ENCODE measurements at regions not wholly inside any gene's neighbourhood (a gene's known extent, or its start where the extent isn't known, plus 50 kb on each side); places are given as distances from the start of the nearest gene placed in this dataset.
"Not testable (repeated sequence)": the region's sequence is repeated elsewhere in the genome, so short reads cannot be mapped to it uniquely, and the experiment has no call there.

DNA sequence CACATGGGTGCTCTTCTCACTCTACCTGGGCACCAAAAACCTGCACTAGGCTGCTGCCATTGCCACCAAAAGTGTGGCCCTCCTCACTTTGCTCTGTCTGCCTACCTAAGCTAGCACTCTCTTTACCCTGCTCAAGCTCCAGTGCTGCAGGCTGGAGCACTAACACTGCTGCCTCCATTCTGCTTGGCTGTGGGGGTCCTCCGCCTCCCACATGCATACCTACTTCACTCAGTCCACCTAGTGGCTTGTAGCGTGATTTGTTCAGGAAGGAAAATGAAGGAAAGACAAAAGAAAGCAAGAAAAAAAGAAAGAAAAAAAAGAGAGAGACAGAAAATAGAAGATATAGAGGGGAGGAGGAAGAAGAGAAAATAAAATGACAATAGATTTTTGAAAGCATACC lies 1339.4 kb upstream of the CHAC2 start:
- no peak for DNase-seq (ENCODE audit: low spot score)
- in situ Hi-C loops (cut with HindIII; ENCODE audit: low sequenced_read_pairs), result no loop called here

DNA sequence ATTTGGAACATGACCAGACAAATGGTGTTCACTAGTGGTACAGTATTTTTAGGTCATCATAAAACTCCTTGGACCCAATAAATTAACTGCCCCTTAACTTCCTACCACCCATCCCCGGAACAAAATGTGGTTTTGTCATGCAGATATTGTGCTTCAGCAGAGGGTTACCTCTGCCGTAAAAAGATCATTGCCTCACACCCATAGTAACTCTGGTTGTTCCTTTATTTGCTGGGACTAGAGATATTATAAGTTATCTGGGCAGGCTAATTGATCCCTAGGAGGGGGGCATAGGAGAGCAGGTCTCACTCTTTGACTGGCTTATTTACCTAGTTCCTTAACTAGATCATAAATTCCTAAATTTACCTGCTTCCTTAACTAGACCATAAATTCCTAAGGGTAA lies 1343.9 kb upstream of the CHAC2 start:
- in situ Hi-C loops (cut with HindIII; ENCODE audit: low sequenced_read_pairs), result no loop called here
- DNase-seq (ENCODE audit: low spot score), result no peak

- DNase-seq (ENCODE audit: low spot score), result no peak
- in situ Hi-C loops (cut with HindIII; ENCODE audit: low sequenced_read_pairs), result no loop called here
Observed at GRCh38 chr2:52423111-52423510, 1344.5 kb upstream of the CHAC2 start.

DNA sequence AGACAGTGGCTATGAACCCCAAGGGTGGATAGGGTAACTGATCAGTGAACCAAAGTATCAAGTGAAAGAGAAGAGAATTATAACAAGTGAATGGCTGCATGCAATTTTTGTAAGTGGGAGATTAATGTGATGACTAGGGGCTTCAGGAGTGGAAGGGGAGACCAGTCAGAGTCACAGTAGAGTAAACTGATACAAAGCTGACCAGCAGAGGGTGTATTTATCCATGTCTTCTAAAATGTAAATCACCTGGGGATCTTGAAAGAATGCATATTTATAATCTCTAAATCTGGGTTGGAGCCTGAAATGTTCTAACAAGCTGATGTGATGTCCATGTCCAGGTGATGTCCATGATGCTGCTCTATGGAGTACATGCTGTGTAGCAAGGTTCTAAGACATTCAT lies 1351.3 kb upstream of the CHAC2 start:
- DNase-seq (ENCODE audit: low spot score), result no peak
- in situ Hi-C loops (cut with HindIII; ENCODE audit: low sequenced_read_pairs), result no loop called here

- in situ Hi-C loops (cut with HindIII; ENCODE audit: low sequenced_read_pairs), result no loop called here
- DNase-seq (ENCODE audit: low spot score), result no peak
Observed at GRCh38 chr2:52414561-52415295, 1352.9 kb upstream of the CHAC2 start.

DNA sequence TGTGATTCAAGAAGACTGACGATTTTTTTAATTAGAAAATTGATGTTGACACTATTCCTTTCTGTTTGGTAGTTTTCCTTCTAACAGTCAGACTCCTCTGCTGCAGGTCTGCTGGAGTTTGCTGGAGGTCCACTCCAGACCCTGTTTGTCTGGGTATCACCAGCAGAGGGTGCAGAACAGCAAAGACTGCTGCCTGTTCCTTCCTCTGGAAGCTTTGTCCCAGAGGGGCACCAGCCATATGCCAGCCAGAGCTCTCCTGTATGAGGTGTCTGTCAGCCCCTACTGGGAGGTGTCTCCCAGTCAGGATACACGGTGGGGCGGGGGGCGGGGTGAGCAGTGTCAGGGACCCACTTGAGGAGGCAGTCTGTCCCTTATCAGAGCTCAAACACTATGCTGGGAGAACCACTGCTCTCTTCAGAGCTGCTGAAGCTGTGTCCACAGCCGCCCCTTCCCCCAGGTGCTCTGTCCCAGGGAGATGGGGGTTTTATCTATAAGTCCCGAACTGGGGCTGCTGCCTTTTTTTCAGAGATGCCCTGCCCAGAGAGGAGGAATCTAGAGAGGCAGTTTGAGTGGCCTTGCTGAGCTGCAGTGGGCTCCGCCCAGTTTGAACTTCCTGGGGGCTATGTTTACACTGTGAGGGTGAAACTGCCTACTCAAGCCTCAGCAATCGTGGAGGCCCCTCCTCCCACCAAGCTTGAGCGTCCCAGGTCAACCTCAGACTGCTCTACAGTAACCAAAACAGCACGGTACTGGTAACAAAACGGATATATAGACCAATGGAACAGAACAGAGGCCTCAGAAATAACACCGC lies 1358.1 kb upstream of the CHAC2 start:
- DNase-seq (ENCODE audit: low spot score); in situ Hi-C loops (cut with HindIII; ENCODE audit: low sequenced_read_pairs): not testable (repeated sequence)

DNA sequence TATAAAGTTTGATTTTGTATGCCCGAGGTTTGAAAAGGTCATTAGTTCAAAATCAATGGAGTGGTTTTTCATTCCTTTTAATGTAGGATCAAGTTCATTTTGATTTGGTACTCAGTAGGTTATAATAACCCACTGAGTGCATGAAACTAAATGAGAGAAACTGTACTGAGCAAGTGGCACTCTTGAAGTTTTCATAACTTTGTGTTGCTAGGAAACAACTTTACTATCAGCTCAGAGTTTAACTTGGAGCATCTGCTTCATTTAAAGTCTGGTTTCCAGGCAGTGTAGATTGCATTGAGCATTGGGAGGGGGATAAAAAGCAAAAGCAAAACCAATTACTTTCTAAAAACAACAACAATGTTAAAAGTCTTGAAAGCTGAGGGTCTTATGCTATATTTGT lies 1361.6 kb upstream of the CHAC2 start:
- no peak for DNase-seq (ENCODE audit: low spot score)
- in situ Hi-C loops (cut with HindIII; ENCODE audit: low sequenced_read_pairs), result no loop called here

DNA sequence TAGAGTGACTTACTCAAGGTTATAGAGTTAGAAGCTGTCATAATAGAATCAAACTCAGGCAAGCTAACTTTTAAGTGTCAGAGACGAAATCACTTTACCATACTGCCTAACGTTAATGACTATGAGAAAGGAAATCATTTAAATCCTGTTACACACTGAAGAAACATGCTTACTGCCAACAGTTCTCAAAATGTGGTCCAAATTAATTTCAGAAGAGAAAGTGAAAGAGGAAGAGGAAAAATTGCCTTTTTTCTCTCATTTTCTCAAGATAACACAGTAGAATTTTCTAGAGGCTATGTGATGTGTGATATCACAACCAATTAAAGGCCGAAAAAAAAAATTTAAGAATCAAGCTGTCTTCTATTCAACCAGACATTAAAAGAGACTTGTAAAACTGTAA lies 1362.7 kb upstream of the CHAC2 start:
- no peak for DNase-seq (ENCODE audit: low spot score)
- in situ Hi-C loops (cut with HindIII; ENCODE audit: low sequenced_read_pairs), result no loop called here

DNA sequence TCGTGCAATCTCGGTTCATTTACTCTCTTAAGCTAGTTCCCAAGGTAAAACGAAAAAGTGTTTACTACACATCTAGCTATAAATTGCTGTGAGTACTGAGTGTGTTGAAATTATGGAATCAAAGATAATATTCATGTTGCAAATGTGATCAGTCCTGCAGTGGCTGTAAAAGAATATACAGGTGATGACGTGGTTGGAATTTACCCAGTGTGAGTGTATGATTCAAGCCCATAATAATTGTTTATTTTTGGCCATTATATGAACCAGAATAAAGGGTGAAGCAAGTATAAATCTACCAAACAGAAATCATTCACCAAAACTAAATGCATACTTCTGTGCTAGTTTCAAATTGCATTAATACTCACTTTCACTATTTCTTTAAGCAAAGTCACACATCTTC lies 1363.6 kb upstream of the CHAC2 start:
- in situ Hi-C loops (cut with HindIII; ENCODE audit: low sequenced_read_pairs), result no loop called here
- no peak for DNase-seq (ENCODE audit: low spot score)

DNA sequence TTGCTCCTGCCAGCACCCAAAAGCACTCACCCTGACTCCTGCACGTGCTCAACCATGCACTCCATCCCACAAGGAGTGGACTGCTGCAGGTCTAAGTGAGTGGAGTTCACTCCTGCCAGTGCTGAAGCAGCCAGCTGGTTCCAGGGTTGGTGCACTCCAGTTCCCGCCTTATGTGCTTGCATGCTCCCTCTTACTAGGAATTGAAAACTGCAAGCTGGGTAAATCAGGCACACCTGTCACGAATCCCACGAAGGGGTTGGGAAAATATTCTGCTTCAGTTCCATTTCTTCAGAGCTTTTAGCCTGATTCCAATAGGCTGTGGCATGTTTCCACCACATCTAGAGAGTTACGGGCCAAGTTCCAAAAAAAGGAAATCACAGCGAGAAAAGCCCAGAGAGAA lies 1365.5 kb upstream of the CHAC2 start:
- in situ Hi-C loops (cut with HindIII; ENCODE audit: low sequenced_read_pairs), result no loop called here
- DNase-seq (ENCODE audit: low spot score), result no peak

DNA sequence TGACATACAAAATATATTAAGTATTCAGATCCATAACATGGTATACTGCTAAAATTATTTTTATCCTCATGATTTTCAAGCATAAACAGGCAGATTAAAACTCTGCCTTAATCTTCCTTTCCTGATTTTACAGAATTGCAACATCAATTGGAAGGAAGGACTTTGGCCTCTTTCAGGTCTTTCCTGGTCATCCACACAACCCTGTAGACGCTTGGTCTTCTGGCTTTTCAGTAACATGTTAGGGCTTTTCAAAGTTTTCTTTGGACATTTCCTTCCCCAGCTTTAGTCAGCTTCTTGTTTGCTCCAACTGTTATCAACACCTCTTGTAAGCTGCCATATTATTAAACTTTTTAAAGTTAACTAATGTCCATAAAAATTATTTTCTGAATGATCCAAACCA lies 1364.9 kb upstream of the NRXN1 start:
- in situ Hi-C loops (cut with HindIII; ENCODE audit: low sequenced_read_pairs), result no loop called here
- DNase-seq (ENCODE audit: low spot score), result no peak

DNA sequence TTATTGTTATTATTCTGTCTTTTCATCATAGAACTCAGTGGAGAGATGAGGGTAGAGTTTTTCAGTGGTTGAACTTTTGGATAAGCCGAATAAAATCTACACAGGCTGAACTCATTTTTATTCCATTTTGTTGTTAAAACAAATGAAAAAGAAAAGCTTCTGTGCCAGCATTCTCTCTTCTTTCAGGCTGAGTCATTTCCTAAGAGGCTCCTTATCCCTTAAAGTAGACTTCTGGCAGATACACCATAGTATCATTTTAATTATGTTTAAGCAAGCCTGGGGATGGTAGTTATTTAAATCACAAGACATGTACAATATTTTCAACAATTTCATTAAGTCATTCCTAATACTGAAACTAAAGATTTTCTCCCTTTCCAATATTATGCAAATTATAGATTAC lies 1364.0 kb upstream of the NRXN1 start:
- in situ Hi-C loops (cut with HindIII; ENCODE audit: low sequenced_read_pairs), result no loop called here
- DNase-seq (ENCODE audit: low spot score), result no peak

- peak; percentile 80 for DNase-seq (ENCODE audit: low spot score)
- in situ Hi-C loops (cut with HindIII; ENCODE audit: low sequenced_read_pairs), result no loop called here
Observed at GRCh38 chr2:52391621-52392020, 1359.7 kb upstream of the NRXN1 start.

DNA sequence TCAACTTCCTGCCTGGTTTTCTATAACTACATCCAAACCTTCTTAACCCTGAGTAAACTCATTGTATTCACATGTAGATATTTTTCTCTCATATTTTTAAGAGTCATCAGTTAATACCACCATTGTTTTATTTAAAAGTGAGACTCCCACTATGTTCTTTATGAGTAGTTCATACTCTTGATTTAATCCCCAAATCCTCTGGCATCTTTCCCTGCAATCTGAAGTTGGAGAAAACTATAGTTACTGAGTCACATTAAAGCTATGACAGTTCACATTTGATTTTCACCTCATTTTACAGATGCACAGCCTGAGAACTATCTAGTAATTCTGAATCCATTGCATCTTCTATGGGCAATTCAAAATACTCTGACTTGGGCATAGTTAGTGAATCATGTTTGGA lies 1358.7 kb upstream of the NRXN1 start:
- no peak for DNase-seq (ENCODE audit: low spot score)
- in situ Hi-C loops (cut with HindIII; ENCODE audit: low sequenced_read_pairs), result no loop called here

DNA sequence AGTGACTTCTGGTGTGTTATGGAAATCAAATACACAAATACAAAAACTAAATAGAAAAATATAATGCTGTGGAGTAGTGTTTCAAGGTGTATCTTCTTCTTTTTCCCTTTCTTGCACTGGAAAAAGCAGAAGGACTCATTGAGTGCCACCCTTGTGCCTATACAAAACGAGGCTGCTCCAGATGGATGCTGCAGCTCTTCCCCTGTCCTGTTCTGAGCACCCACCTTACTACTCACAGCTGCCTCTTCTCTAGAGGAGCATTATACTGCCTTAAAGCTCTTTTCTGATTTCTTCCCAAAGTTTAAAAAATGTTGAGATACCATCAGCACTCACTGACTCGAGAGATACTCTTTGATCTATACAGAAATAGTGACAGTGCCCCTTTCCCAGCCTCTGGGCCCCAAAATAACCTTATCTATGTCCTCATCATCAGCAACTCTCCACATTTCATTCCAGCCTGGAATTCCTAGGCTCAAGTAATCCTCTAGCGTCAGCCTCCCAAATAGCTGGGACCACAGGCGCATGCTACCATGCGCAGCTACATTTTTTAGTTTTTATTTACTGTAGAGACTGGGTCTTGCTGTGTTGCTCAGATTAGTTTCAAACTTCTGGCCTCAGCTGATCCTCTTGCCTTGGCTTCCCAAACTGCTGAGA lies 1356.1 kb upstream of the NRXN1 start:
- in situ Hi-C loops (cut with HindIII; ENCODE audit: low sequenced_read_pairs), result no loop called here
- no peak for DNase-seq (ENCODE audit: low spot score)

GRCh38 chr2:52386433-52387030 lies 1354.6 kb upstream of the NRXN1 start:
- in situ Hi-C loops (cut with HindIII; ENCODE audit: low sequenced_read_pairs), result no loop called here
- DNase-seq (ENCODE audit: low spot score), result peak; percentile 86

GRCh38 chr2:52383541-52383940 lies 1351.6 kb upstream of the NRXN1 start:
- in situ Hi-C loops (cut with HindIII; ENCODE audit: low sequenced_read_pairs), result no loop called here
- no peak for DNase-seq (ENCODE audit: low spot score)

GRCh38 chr2:52369178-52369577 lies 1337.2 kb upstream of the NRXN1 start:
- in situ Hi-C loops (cut with HindIII; ENCODE audit: low sequenced_read_pairs), result no loop called here
- DNase-seq (ENCODE audit: low spot score), result no peak

GRCh38 chr2:52368141-52368540 lies 1336.2 kb upstream of the NRXN1 start:
- DNase-seq (ENCODE audit: low spot score), result peak; percentile 73
- in situ Hi-C loops (cut with HindIII; ENCODE audit: low sequenced_read_pairs), result no loop called here

GRCh38 chr2:52365946-52366345 lies 1334.0 kb upstream of the NRXN1 start:
- in situ Hi-C loops (cut with HindIII; ENCODE audit: low sequenced_read_pairs), result no loop called here

More at GRCh38 chr2:52365946-52366345, 1334.0 kb upstream of the NRXN1 start:
- no peak for DNase-seq (ENCODE audit: low spot score)

All from G401 (cell line).